ENCODE measurements at regions not wholly inside any gene's neighbourhood (a gene's known extent, or its start where the extent isn't known, plus 50 kb on each side); places are given as distances from the start of the nearest gene placed in this dataset.

DNA sequence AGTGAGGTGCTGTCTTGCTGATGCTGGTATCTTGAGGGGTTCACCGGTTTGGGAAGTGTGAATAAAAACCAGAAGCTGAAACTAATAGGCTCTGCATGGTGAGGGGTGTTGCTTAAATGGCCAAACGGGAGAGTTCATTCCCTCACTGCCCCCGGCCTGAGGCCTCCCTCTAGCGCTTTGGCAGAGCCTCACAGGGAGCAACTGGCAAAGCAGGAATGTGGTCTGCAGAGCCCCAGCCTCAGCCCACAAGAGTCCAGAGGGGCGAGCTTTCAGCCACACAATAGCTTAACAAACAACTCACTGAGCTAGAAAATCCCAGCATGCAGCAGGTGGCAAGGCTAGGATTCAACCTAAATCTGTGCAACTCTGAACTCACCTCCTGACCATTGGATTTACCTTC, 234.8 kb downstream of the MED10 start:
- Histone ChIP-seq H4K8ac (replicated peaks; ENCODE audit: insufficient read length, low read depth, low read length) (no peak overlapping the region), H3K79me2 (ENCODE audit: insufficient read depth, low read length) (no peaks in the 10 kb centered on the region), H2BK15ac (ENCODE audit: low read depth, low read length) (no peak overlapping the region), H3K14ac (ENCODE audit: insufficient read depth, low read length) (no peak overlapping the region), H3K79me1 (ENCODE audit: insufficient read depth, low read depth, low read length, poor library complexity, severe bottlenecking) (no peaks in the 10 kb centered on the region), H3K27me3 (ENCODE audit: insufficient read depth, low read length) (peaks cover 2% of the 10 kb centered on the region; the same call in 1 of the 2 replicates), H3K27ac (ENCODE audit: insufficient read length, low read depth, low read length) (no peak overlapping the region), H3K56ac (ENCODE audit: insufficient read length, low read depth, low read length) (no peak overlapping the region), H3K18ac (ENCODE audit: insufficient read length, low read depth, low read length) (no peak overlapping the region), H3K4me1 (ENCODE audit: insufficient read depth, low read length) (no peaks in the 10 kb centered on the region), H4K5ac (ENCODE audit: insufficient read length, low read depth, low read length) (no peak overlapping the region), H3K23me2 (ENCODE audit: insufficient read length, low read depth, low read length, poor library complexity, severe bottlenecking) (peaks cover 2% of the 10 kb centered on the region), H2BK120ac (ENCODE audit: low read depth, low read length, poor library complexity, severe bottlenecking) (no peak overlapping the region), H2AFZ (ENCODE audit: low read length) (no peak overlapping the region), H3K23ac (ENCODE audit: insufficient read length, low read depth, low read length) (no peak overlapping the region), H2AK5ac (ENCODE audit: insufficient read length, low read length) (no peak overlapping the region), H3K9ac (ENCODE audit: extremely low read depth, insufficient read length, low read length) (no peak overlapping the region), H4K91ac (ENCODE audit: insufficient read length, low read depth, low read length) (no peak overlapping the region), H3K9me3 (ENCODE audit: control insufficient read depth, low read depth, low read length) (no peaks in the 10 kb centered on the region), H2BK5ac (ENCODE audit: insufficient read length, low read length) (no peak overlapping the region), H3K4me2 (ENCODE audit: insufficient read depth, insufficient read length, low read length) (no peak overlapping the region), H2BK20ac (ENCODE audit: low read depth, low read length, poor library complexity, severe bottlenecking) (no peak overlapping the region), H3K4ac (ENCODE audit: low read depth, low read length) (no peak overlapping the region), H4K20me1 (ENCODE audit: control insufficient read depth, insufficient read depth, insufficient read length) (no peaks in the 10 kb centered on the region), H2BK12ac (ENCODE audit: insufficient read length, low read depth, low read length) (no peak overlapping the region), H3T11ph (ENCODE audit: low read length) (no peak overlapping the region)
- Mint-ChIP-seq H3K36me3 (ENCODE audit: insufficient read depth in 1 of 3, low read depth in 3 of 3) (no peaks in the 10 kb centered on the region), H3K27me3 (ENCODE audit: low read depth) (peaks cover 4% of the 10 kb centered on the region), H3K9me3 (peaks cover 0 to 2% of the 10 kb centered on the region in 2 experiments; a peak in 1 of 5 replicates), H3K27ac (peak overlapping the region in 1 of 3 experiments; percentile 28; a peak in 1 of 7 replicates), H3K4me3 (no peak overlapping the region), H3K4me1 (peaks cover 17 to 25% of the 10 kb centered on the region in 2 experiments)
- TF ChIP-seq, protein P1, sequence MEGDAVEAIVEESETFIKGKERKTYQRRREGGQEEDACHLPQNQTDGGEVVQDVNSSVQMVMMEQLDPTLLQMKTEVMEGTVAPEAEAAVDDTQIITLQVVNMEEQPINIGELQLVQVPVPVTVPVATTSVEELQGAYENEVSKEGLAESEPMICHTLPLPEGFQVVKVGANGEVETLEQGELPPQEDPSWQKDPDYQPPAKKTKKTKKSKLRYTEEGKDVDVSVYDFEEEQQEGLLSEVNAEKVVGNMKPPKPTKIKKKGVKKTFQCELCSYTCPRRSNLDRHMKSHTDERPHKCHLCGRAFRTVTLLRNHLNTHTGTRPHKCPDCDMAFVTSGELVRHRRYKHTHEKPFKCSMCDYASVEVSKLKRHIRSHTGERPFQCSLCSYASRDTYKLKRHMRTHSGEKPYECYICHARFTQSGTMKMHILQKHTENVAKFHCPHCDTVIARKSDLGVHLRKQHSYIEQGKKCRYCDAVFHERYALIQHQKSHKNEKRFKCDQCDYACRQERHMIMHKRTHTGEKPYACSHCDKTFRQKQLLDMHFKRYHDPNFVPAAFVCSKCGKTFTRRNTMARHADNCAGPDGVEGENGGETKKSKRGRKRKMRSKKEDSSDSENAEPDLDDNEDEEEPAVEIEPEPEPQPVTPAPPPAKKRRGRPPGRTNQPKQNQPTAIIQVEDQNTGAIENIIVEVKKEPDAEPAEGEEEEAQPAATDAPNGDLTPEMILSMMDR (conservative IDR thresholded peaks at IDR 0.05): peak; percentile 52
- no CpG with 5 or more reads among the region's 5 CpGs for WGBS (ENCODE audit: extremely low coverage, insufficient read length, low lambda C conversion rate)
- DNase-seq: peak; percentile 45
